ENCODE measurements at regions not wholly inside any gene's neighbourhood (a gene's known extent, or its start where the extent isn't known, plus 50 kb on each side); places are given as distances from the start of the nearest gene placed in this dataset.
"Not testable (repeated sequence)": the region's sequence is repeated elsewhere in the genome, so short reads cannot be mapped to it uniquely, and the experiment has no call there.

DNA sequence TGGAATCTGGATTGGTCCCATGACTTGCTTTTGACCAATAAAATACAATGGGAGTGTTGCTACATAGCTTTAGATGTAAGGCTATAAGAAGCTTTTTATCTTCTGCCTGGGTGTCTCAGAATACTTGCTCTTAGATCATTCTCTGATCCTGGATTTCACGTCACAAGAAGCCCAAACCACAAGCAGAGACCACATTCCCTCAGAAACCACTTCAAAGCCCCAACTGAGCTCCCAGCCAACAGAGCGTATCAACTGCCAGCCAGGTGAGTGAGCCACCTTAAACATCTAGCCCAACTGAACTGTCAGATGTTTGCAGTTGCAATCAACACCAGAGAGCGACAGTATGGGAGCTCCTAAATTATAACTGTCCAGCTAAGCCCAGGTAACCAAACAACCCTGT, 687.1 kb downstream of the TLE1 start:
- Histone ChIP-seq H3K36me3 (ENCODE audit: insufficient read depth, low read depth, low read length) (no peaks in the 10 kb centered on the region), H3K4me3 (ENCODE audit: low read length) (no peak overlapping the region), H3K27me3 (ENCODE audit: insufficient read depth, low read length) (no peaks in the 10 kb centered on the region), H3K9ac (ENCODE audit: low read depth, low read length) (no peak overlapping the region), H3K27ac (ENCODE audit: low read length) (no peak overlapping the region), H3K4me1 (ENCODE audit: insufficient read depth, low read length) (no peaks in the 10 kb centered on the region), H3K9me3 (ENCODE audit: insufficient read depth, low read depth, low read length) (no peaks in the 10 kb centered on the region)

DNA sequence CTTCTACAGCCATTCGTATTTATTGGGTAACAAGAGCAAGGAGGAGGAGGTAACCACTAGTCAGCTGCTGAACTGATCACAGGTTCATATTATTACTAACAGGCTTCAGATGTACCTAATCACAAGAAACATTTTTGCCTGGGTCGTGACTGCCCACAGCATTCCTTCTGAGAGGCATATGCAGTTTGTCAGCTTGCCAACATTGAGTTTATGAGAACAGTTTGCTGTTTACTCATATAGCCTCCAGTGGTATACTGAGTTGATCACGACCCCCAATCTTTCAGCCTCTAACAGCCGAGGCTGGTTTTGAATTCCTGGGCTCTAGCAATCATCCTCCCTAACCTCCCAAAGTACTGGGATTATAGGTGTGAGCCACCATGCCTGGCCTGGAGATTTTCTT, 693.6 kb downstream of the TLE1 start:
- H3K27ac ChIP-seq (ENCODE audit: low read length) = no peak overlapping the region
- no peaks in the 10 kb centered on the region for H3K9me3 ChIP-seq (ENCODE audit: insufficient read depth, low read depth, low read length)
- H3K36me3 ChIP-seq (ENCODE audit: insufficient read depth, low read depth, low read length) = no peaks in the 10 kb centered on the region
- H3K4me3 ChIP-seq (ENCODE audit: low read length) = no peak overlapping the region
- no peak overlapping the region for H3K9ac ChIP-seq (ENCODE audit: low read depth, low read length)
- H3K27me3 ChIP-seq (ENCODE audit: insufficient read depth, low read length) = no peaks in the 10 kb centered on the region
- no peaks in the 10 kb centered on the region for H3K4me1 ChIP-seq (ENCODE audit: insufficient read depth, low read length)

DNA sequence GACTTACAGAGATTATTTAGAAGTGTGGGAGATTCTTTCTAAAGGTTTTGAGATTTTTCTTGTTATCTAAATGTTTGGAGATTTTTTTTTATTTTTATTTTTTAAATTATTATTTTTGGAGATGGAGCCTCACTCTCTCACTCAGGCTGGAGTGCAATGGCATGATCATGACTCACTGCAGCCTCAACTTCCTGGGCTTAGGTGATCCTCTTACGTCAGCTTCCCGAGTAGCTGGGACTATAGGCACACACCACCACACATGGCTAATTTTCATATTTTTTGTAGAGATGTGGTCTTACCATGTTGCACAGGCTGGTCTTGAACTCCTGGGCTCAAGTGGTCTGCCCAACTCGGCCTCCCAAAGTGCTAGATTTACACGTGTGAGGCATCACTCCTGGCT, 694.5 kb downstream of the TLE1 start:
- Histone ChIP-seq H3K9ac (ENCODE audit: low read depth, low read length) (no peak overlapping the region), H3K36me3 (ENCODE audit: insufficient read depth, low read depth, low read length) (no peaks in the 10 kb centered on the region), H3K9me3 (ENCODE audit: insufficient read depth, low read depth, low read length) (no peaks in the 10 kb centered on the region), H3K27me3 (ENCODE audit: insufficient read depth, low read length) (no peaks in the 10 kb centered on the region), H3K27ac (ENCODE audit: low read length) (no peak overlapping the region), H3K4me1 (ENCODE audit: insufficient read depth, low read length) (no peaks in the 10 kb centered on the region), H3K4me3 (ENCODE audit: low read length) (no peak overlapping the region)

DNA sequence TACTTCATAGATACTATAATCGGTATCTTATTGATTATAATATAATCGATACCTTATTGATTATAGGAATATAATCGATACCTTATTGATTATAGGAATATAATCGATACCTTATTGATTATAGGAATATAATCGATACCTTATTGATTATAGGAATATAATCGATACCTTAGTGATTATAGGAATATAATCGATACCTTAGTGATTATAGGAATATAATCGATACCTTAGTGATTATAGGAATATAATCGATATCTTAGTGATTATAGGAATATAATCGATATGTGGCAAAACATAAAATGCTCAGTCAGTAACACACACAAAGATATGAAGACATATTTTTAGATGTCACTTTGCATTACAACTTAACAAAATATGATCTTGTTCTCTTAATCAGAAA, 703.8 kb downstream of the TLE1 start:
- not testable (repeated sequence) for H3K9ac ChIP-seq (ENCODE audit: low read depth, low read length); H3K27me3 ChIP-seq (ENCODE audit: insufficient read depth, low read length); H3K4me1 ChIP-seq (ENCODE audit: insufficient read depth, low read length); H3K9me3 ChIP-seq (ENCODE audit: insufficient read depth, low read depth, low read length); H3K36me3 ChIP-seq (ENCODE audit: insufficient read depth, low read depth, low read length); H3K27ac ChIP-seq (ENCODE audit: low read length); H3K4me3 ChIP-seq (ENCODE audit: low read length)

DNA sequence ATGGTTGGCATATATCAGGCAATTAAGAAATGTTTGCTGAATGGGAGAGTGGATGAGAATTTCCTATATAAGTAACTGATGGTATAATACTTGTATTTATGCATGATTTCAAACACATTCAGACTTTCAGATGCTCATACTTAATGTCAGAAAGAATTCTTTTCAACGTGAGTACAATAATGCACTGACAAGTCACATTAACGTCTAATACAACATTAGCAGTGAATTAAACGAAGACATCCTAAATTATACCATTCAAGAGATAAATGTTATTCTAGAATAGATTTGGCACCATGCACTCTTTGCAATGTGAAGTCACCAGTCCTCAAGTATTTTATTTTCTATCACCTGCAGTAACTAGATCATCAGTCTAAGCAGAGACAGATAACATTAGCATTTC, 712.9 kb downstream of the TLE1 start:
- Histone ChIP-seq H3K9ac (ENCODE audit: low read depth, low read length) (no peak overlapping the region), H3K27ac (ENCODE audit: low read length) (no peak overlapping the region), H3K9me3 (ENCODE audit: insufficient read depth, low read depth, low read length) (peaks cover 9% of the 10 kb centered on the region; the same call in 1 of the 2 replicates), H3K36me3 (ENCODE audit: insufficient read depth, low read depth, low read length) (no peaks in the 10 kb centered on the region; the same call in 1 of the 2 replicates), H3K27me3 (ENCODE audit: insufficient read depth, low read length) (no peaks in the 10 kb centered on the region), H3K4me3 (ENCODE audit: low read length) (no peak overlapping the region), H3K4me1 (ENCODE audit: insufficient read depth, low read length) (no peaks in the 10 kb centered on the region)

DNA sequence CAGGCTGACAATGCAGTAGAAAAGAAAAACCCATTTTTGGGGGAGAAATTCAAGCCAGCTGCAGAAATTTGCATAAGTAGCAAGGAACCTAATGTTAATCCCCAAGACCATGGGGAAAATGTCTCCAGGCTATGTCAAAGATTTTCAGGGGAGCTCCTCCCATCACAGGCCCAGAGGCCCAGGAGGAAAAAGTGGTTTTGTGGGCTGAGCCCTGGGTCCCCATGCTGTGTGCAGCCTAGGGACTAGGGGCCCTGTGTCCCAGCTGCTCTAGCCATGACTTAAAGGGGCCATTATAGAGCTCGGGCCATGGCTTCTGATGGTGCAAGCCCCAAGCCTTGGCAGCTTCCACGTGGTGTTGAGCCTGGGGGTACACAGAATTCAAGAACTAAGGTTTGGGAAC, 719.0 kb downstream of the TLE1 start:
- H3K9me3 ChIP-seq (ENCODE audit: insufficient read depth, low read depth, low read length) = peaks cover 23% of the 10 kb centered on the region; the same call in 1 of the 2 replicates
- H3K27me3 ChIP-seq (ENCODE audit: insufficient read depth, low read length); H3K4me3 ChIP-seq (ENCODE audit: low read length); H3K9ac ChIP-seq (ENCODE audit: low read depth, low read length); H3K4me1 ChIP-seq (ENCODE audit: insufficient read depth, low read length); H3K27ac ChIP-seq (ENCODE audit: low read length); H3K36me3 ChIP-seq (ENCODE audit: insufficient read depth, low read depth, low read length): not testable (repeated sequence)

DNA sequence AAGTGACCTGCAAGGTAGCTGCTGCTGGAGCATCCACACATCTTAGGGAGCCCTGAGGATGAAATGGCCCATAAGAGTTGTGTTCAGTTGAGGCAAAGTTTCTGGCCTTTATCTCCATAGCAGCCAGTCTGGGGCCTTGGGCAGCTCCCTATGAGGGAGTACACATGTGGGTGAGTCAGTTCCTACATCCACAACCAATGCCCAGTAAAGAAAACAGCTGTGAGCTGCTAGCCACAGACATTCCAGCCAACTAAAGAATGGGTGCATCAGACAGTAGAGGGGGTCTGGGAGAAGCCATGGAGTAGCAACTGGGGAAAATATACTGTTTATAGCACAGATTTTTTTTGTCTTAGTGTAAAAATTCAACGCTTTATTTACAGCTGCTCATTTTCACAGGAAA, 720.7 kb downstream of the TLE1 start:
- Histone ChIP-seq H3K9me3 (ENCODE audit: insufficient read depth, low read depth, low read length) (peaks cover 17% of the 10 kb centered on the region; the same call in 1 of the 2 replicates), H3K9ac (ENCODE audit: low read depth, low read length) (no peak overlapping the region), H3K27ac (ENCODE audit: low read length) (no peak overlapping the region), H3K4me1 (ENCODE audit: insufficient read depth, low read length) (no peaks in the 10 kb centered on the region), H3K27me3 (ENCODE audit: insufficient read depth, low read length) (no peaks in the 10 kb centered on the region), H3K36me3 (ENCODE audit: insufficient read depth, low read depth, low read length) (no peaks in the 10 kb centered on the region), H3K4me3 (ENCODE audit: low read length) (no peak overlapping the region)

DNA sequence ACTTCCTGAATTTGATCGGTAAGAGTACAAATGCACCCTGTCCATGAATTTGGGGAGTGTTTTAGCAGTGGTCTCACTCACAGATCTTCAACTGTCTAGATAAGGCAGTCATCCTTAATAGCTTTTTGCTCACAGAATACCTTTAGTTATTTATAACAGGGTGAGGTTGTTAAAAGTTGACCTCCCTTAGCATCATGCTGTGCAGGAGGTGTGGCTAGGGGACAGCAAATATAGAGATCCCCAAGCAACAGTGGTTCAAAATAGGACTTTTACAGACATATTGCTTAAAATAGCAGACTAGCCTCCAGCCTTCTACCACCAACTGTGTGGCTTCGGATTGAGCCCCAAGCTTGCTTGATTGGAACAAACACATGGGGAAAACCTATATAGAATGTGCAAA, 724.4 kb downstream of the TLE1 start:
- Histone ChIP-seq H3K4me1 (ENCODE audit: insufficient read depth, low read length) (no peaks in the 10 kb centered on the region), H3K27ac (ENCODE audit: low read length) (no peak overlapping the region), H3K27me3 (ENCODE audit: insufficient read depth, low read length) (no peaks in the 10 kb centered on the region), H3K9me3 (ENCODE audit: insufficient read depth, low read depth, low read length) (peaks cover 3% of the 10 kb centered on the region; the same call in 1 of the 2 replicates), H3K36me3 (ENCODE audit: insufficient read depth, low read depth, low read length) (no peaks in the 10 kb centered on the region), H3K9ac (ENCODE audit: low read depth, low read length) (no peak overlapping the region), H3K4me3 (ENCODE audit: low read length) (no peak overlapping the region)

DNA sequence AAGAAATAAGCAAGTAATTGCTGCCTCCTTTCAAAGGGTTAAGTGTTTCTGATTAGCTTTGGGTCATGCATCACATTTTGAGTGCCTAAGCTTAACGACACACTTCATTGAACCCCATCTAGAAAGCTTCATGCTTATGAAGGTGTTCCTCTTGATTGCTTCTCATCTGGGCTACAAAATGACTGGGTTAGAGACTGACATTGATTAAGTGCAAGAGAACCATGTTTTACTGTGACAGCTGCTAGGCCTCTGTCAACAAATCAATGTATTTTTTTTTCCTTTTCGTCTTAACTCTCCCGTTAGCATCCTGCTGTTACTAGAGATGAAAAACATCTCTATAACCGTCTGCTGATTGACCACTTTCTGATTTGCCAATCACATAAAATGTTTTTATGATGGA, 725.0 kb downstream of the TLE1 start:
- H3K4me3 ChIP-seq (ENCODE audit: low read length) = no peak overlapping the region
- H3K9ac ChIP-seq (ENCODE audit: low read depth, low read length) = no peak overlapping the region
- no peaks in the 10 kb centered on the region for H3K27me3 ChIP-seq (ENCODE audit: insufficient read depth, low read length)
- no peaks in the 10 kb centered on the region for H3K36me3 ChIP-seq (ENCODE audit: insufficient read depth, low read depth, low read length)
- H3K27ac ChIP-seq (ENCODE audit: low read length) = no peak overlapping the region
- H3K4me1 ChIP-seq (ENCODE audit: insufficient read depth, low read length) = no peaks in the 10 kb centered on the region
- H3K9me3 ChIP-seq (ENCODE audit: insufficient read depth, low read depth, low read length) = no peaks in the 10 kb centered on the region; the same call in 1 of the 2 replicates

DNA sequence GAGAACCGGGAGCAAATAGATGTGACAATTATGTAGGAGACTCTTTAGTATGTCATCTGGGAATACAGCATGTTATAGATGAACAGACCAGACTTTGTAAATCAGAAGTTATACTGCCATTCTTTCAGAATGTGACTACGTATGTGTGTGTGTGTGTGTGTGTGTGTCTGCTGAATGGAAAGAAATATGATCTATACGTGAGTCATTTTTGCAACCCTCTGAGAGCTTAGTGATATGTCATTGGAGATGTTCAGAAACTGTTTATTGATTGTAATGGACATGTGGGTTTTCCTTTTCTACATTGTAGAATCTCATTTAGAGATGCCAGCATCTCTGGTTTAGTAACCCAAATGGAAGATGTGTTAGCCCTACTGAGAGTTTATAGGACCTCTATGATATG, 731.5 kb downstream of the TLE1 start:
- Histone ChIP-seq H3K9me3 (ENCODE audit: insufficient read depth, low read depth, low read length) (no peaks in the 10 kb centered on the region; the same call in 1 of the 2 replicates), H3K36me3 (ENCODE audit: insufficient read depth, low read depth, low read length) (no peaks in the 10 kb centered on the region), H3K27ac (ENCODE audit: low read length) (no peak overlapping the region)

DNA sequence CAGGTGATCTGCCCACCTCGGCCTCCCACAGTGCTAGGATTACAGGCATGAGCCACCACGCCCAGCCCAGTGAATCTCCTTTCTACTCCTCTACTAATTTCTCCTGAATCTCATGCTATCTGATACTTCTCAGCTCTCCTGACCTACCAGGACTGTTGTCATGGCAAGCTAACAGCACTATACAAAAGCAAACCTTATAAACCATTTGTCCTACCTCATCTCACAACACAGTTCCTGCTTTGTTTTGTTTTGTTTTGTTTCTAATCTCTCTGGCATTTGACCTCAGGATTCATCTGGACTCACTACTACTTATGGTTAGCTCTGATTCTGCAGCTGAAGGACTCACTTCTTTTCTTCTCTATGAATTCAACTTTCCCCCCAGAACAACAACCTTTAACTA, 734.8 kb downstream of the TLE1 start:
- no peaks in the 10 kb centered on the region for H3K4me1 ChIP-seq (ENCODE audit: insufficient read depth, low read length)
- no peak overlapping the region for H3K9ac ChIP-seq (ENCODE audit: low read depth, low read length)
- no peak overlapping the region for H3K4me3 ChIP-seq (ENCODE audit: low read length)
- H3K9me3 ChIP-seq (ENCODE audit: insufficient read depth, low read depth, low read length) = no peaks in the 10 kb centered on the region
- H3K27ac ChIP-seq (ENCODE audit: low read length) = no peak overlapping the region
- no peaks in the 10 kb centered on the region for H3K27me3 ChIP-seq (ENCODE audit: insufficient read depth, low read length)
- H3K36me3 ChIP-seq (ENCODE audit: insufficient read depth, low read depth, low read length) = no peaks in the 10 kb centered on the region

More for the DNA sequence above, 731.5 kb downstream of the TLE1 start:
- Histone ChIP-seq H3K4me3 (ENCODE audit: low read length) (no peak overlapping the region), H3K9ac (ENCODE audit: low read depth, low read length) (no peak overlapping the region), H3K4me1 (ENCODE audit: insufficient read depth, low read length) (no peaks in the 10 kb centered on the region), H3K27me3 (ENCODE audit: insufficient read depth, low read length) (no peaks in the 10 kb centered on the region)

DNA sequence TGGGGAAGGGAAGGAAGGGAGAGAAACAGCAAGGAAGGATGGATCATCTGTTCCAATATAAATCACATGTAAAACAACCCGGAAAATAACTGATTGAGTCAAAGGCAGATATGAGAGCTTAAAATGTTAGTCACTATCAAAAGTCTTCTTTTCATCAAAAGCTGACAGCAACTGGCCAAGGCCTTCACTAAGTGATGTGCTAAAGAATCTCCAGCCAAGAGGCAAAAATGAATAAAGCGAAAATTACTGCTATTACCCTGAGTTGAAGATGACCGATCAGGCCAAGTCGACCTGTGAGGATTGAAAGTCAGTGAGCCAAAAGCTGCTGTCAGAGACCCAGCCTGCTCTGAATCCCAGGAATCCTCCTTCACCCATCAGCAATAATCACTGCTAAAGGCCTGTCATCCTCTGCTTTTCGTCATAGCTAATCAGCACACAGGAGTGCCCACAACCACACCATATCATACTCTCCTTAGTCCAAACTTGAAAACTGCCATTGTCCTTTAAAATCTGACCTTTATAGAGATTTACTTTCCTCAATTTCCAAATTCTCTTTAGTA, 736.9 kb downstream of the TLE1 start:
- Histone ChIP-seq H3K9ac (ENCODE audit: low read depth, low read length) (no peak overlapping the region), H3K9me3 (ENCODE audit: insufficient read depth, low read depth, low read length) (no peaks in the 10 kb centered on the region), H3K27ac (ENCODE audit: low read length) (no peak overlapping the region), H3K4me3 (ENCODE audit: low read length) (no peak overlapping the region), H3K36me3 (ENCODE audit: insufficient read depth, low read depth, low read length) (no peaks in the 10 kb centered on the region), H3K27me3 (ENCODE audit: insufficient read depth, low read length) (no peaks in the 10 kb centered on the region), H3K4me1 (ENCODE audit: insufficient read depth, low read length) (no peaks in the 10 kb centered on the region)

Measured in iPS-20b (cell line).